Left forelimb (tissue), 1 donor: ENCODE measurements at regions not wholly inside any gene's neighbourhood (a gene's known extent, or its start where the extent isn't known, plus 50 kb on each side); places are given as distances from the start of the nearest gene placed in this dataset.

ENCODE experiments used
- DNase-seq: peaks from one replicate; pipeline ENCODE4 v3.0.0-alpha.2; 2018; ENCODE audit warnings: low spot score

- no peak for DNase-seq
These were observed 163.5 kb upstream of the LYZL2 start for GRCh38 chr10:30793093-30793492.

GRCh38 chr10:30792025-30792424 lies 162.5 kb upstream of the LYZL2 start:
- no peak for DNase-seq

- DNase-seq = no peak
These were observed 161.7 kb upstream of the LYZL2 start for GRCh38 chr10:30791197-30791611.

GRCh38 chr10:30789806-30790205 lies 160.3 kb upstream of the LYZL2 start:
- no peak for DNase-seq

GRCh38 chr10:30788307-30788706 lies 158.8 kb upstream of the LYZL2 start:
- no peak for DNase-seq

GRCh38 chr10:30786906-30787305 lies 157.4 kb upstream of the LYZL2 start:
- DNase-seq = no peak

GRCh38 chr10:30786131-30786530 lies 156.6 kb upstream of the LYZL2 start:
- no peak for DNase-seq

- DNase-seq = peak; percentile 86
These were observed 155.5 kb upstream of the LYZL2 start for GRCh38 chr10:30784897-30785605.

GRCh38 chr10:30784524-30784896 lies 155.0 kb upstream of the LYZL2 start:
- DNase-seq = no peak

- DNase-seq = peak; percentile 95
These were observed 154.5 kb upstream of the LYZL2 start for GRCh38 chr10:30783939-30784501.

- DNase-seq = no peak
These were observed 153.2 kb upstream of the LYZL2 start for GRCh38 chr10:30782537-30783461.

- DNase-seq = no peak
These were observed 152.6 kb upstream of the LYZL2 start for GRCh38 chr10:30782157-30782536.

- no peak for DNase-seq
These were observed 152.1 kb upstream of the LYZL2 start for GRCh38 chr10:30781670-30782121.

GRCh38 chr10:30778769-30779168 lies 149.2 kb upstream of the LYZL2 start:
- DNase-seq = no peak

- peak; percentile 81 for DNase-seq
These were observed 146.4 kb upstream of the LYZL2 start for GRCh38 chr10:30775779-30776591.

GRCh38 chr10:30774261-30774660 lies 144.7 kb upstream of the LYZL2 start:
- no peak for DNase-seq

GRCh38 chr10:30773501-30773900 lies 143.9 kb upstream of the LYZL2 start:
- DNase-seq = no peak

- no peak for DNase-seq
These were observed 141.3 kb upstream of the LYZL2 start for GRCh38 chr10:30770816-30771215.

GRCh38 chr10:30770229-30770628 lies 140.7 kb upstream of the LYZL2 start:
- DNase-seq = no peak

- DNase-seq = no peak
These were observed 139.8 kb upstream of the LYZL2 start for GRCh38 chr10:30769361-30769760.

GRCh38 chr10:30765616-30766015 lies 136.1 kb upstream of the LYZL2 start:
- DNase-seq = no peak

GRCh38 chr10:30765022-30765615 lies 135.6 kb upstream of the LYZL2 start:
- DNase-seq = no peak
